Fibroblast of the aortic adventitia (primary cell): ENCODE measurements at regions not wholly inside any gene's neighbourhood (a gene's known extent, or its start where the extent isn't known, plus 50 kb on each side); places are given as distances from the start of the nearest gene placed in this dataset.

Experiments used
- DNase-seq: peaks from one replicate; pipeline ENCODE4 v3.0.0-alpha.2; 2010; ENCODE audit warnings: low read depth
- H3K4me3 ChIP-seq: 2 replicates; pipeline ENCODE4 v1.5.1; 2011; ENCODE audit warnings: low read depth, mild to moderate bottlenecking, control low read depth, low read length, moderate library complexity
- CTCF ChIP-seq: IDR thresholded peaks from 2 replicates; pipeline ENCODE4 v1.5.1; 2011; ENCODE audit warnings: mild to moderate bottlenecking, low read length, control low read depth, inconsistent platforms; ENCODE audit not compliant: insufficient read depth

GRCh38 chr5:8241076-8241475, 372.1 kb downstream of the MTRR start:
- TF ChIP-seq CTCF = no peak
- no peak overlapping the region for H3K4me3 ChIP-seq
- no peak for DNase-seq

- TF ChIP-seq CTCF = no peak
- H3K4me3 ChIP-seq = no peak overlapping the region
- DNase-seq = no peak
These were observed 372.6 kb downstream of the MTRR start for GRCh38 chr5:8241558-8241957.

GRCh38 chr5:8247049-8247899, 378.3 kb downstream of the MTRR start:
- no peak for TF ChIP-seq CTCF
- H3K4me3 ChIP-seq = no peak overlapping the region
- no peak for DNase-seq

- H3K4me3 ChIP-seq = no peak overlapping the region
- no peak for DNase-seq
- TF ChIP-seq CTCF = no peak
These were observed 384.4 kb downstream of the MTRR start for GRCh38 chr5:8253376-8253775.

- no peak overlapping the region for H3K4me3 ChIP-seq
- no peak for DNase-seq
- TF ChIP-seq CTCF = no peak
These were observed 385.7 kb downstream of the MTRR start for GRCh38 chr5:8254674-8255073.

GRCh38 chr5:8258801-8259200, 389.9 kb downstream of the MTRR start:
- no peak overlapping the region for H3K4me3 ChIP-seq
- TF ChIP-seq CTCF = no peak
- DNase-seq = no peak

GRCh38 chr5:8270246-8270645, 401.3 kb downstream of the MTRR start:
- no peak overlapping the region for H3K4me3 ChIP-seq
- no peak for TF ChIP-seq CTCF
- DNase-seq = no peak
